ENCODE measurements at regions not wholly inside any gene's neighbourhood (a gene's known extent, or its start where the extent isn't known, plus 50 kb on each side); places are given as distances from the start of the nearest gene placed in this dataset.

GRCh38 chr11:112795911-112796649, 165.1 kb upstream of the NCAM1 start:
- no peaks in the 10 kb centered on the region for H4K20me1 ChIP-seq (ENCODE audit: insufficient read depth, low read length)
- H3K27ac ChIP-seq (ENCODE audit: low read length), result no peak overlapping the region
- H3K9me3 ChIP-seq (ENCODE audit: insufficient read depth, low read length), result no peaks in the 10 kb centered on the region
- H2AFZ ChIP-seq (ENCODE audit: low read depth, low read length), result no peak overlapping the region
- TF ChIP-seq CTCF (IDR thresholded peaks at IDR 0.05; ENCODE audit: low read depth, low read length) (no peak), EZH2phosphoT487 (IDR thresholded peaks at IDR 0.05; ENCODE audit: low read depth) (no peak)
- peaks cover 4% of the 10 kb centered on the region; the same call in 1 of the 2 replicates for H3K27me3 ChIP-seq (ENCODE audit: low read depth, low read length)
- H3K36me3 ChIP-seq (replicated peaks; ENCODE audit: low read depth, low read length), result no peaks in the 10 kb centered on the region
- no peaks in the 10 kb centered on the region for H3K79me2 ChIP-seq (ENCODE audit: low read length)
- H3K9ac ChIP-seq (ENCODE audit: low read length), result no peak overlapping the region
- H3K4me2 ChIP-seq (ENCODE audit: low read length), result no peak overlapping the region
- H3K4me3 ChIP-seq (ENCODE audit: low read length), result no peak overlapping the region
- no peaks in the 10 kb centered on the region for H3K4me1 ChIP-seq (ENCODE audit: low read length)

- no peak overlapping the region for H3K4me2 ChIP-seq (ENCODE audit: low read length)
- no peak overlapping the region for H2AFZ ChIP-seq (ENCODE audit: low read depth, low read length)
- H3K9ac ChIP-seq (ENCODE audit: low read length), result no peak overlapping the region
Observed at GRCh38 chr11:112797092-112797491, 164.1 kb upstream of the NCAM1 start.

GRCh38 chr11:112797648-112798293, 163.4 kb upstream of the NCAM1 start:
- Histone ChIP-seq H3K9me3 (ENCODE audit: insufficient read depth, low read length) (no peaks in the 10 kb centered on the region), H3K27ac (ENCODE audit: low read length) (no peak overlapping the region), H3K9ac (ENCODE audit: low read length) (no peak overlapping the region), H3K36me3 (replicated peaks; ENCODE audit: low read depth, low read length) (no peaks in the 10 kb centered on the region), H3K4me2 (ENCODE audit: low read length) (peak overlapping the region; percentile 32), H2AFZ (ENCODE audit: low read depth, low read length) (no peak overlapping the region), H4K20me1 (ENCODE audit: insufficient read depth, low read length) (no peaks in the 10 kb centered on the region), H3K4me1 (ENCODE audit: low read length) (no peaks in the 10 kb centered on the region), H3K4me3 (ENCODE audit: low read length) (peak overlapping the region; percentile 34; the same call in 1 of the 2 replicates), H3K27me3 (ENCODE audit: low read depth, low read length) (peaks cover 4% of the 10 kb centered on the region; the same call in 1 of the 2 replicates), H3K79me2 (ENCODE audit: low read length) (no peaks in the 10 kb centered on the region)
- TF ChIP-seq EZH2phosphoT487 (IDR thresholded peaks at IDR 0.05; ENCODE audit: low read depth) (no peak), CTCF (IDR thresholded peaks at IDR 0.05; ENCODE audit: low read depth, low read length) (peak; percentile 48)

More at GRCh38 chr11:112797092-112797491, 164.1 kb upstream of the NCAM1 start:
- Histone ChIP-seq H3K27ac (ENCODE audit: low read length) (no peak overlapping the region), H3K9me3 (ENCODE audit: insufficient read depth, low read length) (no peaks in the 10 kb centered on the region), H3K79me2 (ENCODE audit: low read length) (no peaks in the 10 kb centered on the region), H3K27me3 (ENCODE audit: low read depth, low read length) (peaks cover 4% of the 10 kb centered on the region; the same call in 1 of the 2 replicates), H4K20me1 (ENCODE audit: insufficient read depth, low read length) (no peaks in the 10 kb centered on the region), H3K4me1 (ENCODE audit: low read length) (no peaks in the 10 kb centered on the region), H3K4me3 (ENCODE audit: low read length) (no peak overlapping the region), H3K36me3 (replicated peaks; ENCODE audit: low read depth, low read length) (no peaks in the 10 kb centered on the region)
- TF ChIP-seq EZH2phosphoT487 (IDR thresholded peaks at IDR 0.05; ENCODE audit: low read depth) (no peak), CTCF (IDR thresholded peaks at IDR 0.05; ENCODE audit: low read depth, low read length) (no peak)

- Histone ChIP-seq H3K9me3 (ENCODE audit: insufficient read depth, low read length) (no peaks in the 10 kb centered on the region), H3K27ac (ENCODE audit: low read length) (no peak overlapping the region), H3K79me2 (ENCODE audit: low read length) (no peaks in the 10 kb centered on the region), H3K4me1 (ENCODE audit: low read length) (no peaks in the 10 kb centered on the region), H3K4me2 (ENCODE audit: low read length) (no peak overlapping the region), H2AFZ (ENCODE audit: low read depth, low read length) (no peak overlapping the region), H3K9ac (ENCODE audit: low read length) (no peak overlapping the region), H3K36me3 (replicated peaks; ENCODE audit: low read depth, low read length) (no peaks in the 10 kb centered on the region), H4K20me1 (ENCODE audit: insufficient read depth, low read length) (no peaks in the 10 kb centered on the region), H3K27me3 (ENCODE audit: low read depth, low read length) (no peaks in the 10 kb centered on the region), H3K4me3 (ENCODE audit: low read length) (no peak overlapping the region)
- no peak for TF ChIP-seq EZH2phosphoT487 (IDR thresholded peaks at IDR 0.05; ENCODE audit: low read depth)
- TF ChIP-seq CTCF (IDR thresholded peaks at IDR 0.05; ENCODE audit: low read depth, low read length), result no peak
Observed at GRCh38 chr11:112801025-112801816, 160.0 kb upstream of the NCAM1 start.

Data from OCI-LY3 (cell line).